ENCODE measurements at regions not wholly inside any gene's neighbourhood (a gene's known extent, or its start where the extent isn't known, plus 50 kb on each side); places are given as distances from the start of the nearest gene placed in this dataset.
"Not testable (repeated sequence)": the region's sequence is repeated elsewhere in the genome, so short reads cannot be mapped to it uniquely, and the experiment has no call there.

DNA sequence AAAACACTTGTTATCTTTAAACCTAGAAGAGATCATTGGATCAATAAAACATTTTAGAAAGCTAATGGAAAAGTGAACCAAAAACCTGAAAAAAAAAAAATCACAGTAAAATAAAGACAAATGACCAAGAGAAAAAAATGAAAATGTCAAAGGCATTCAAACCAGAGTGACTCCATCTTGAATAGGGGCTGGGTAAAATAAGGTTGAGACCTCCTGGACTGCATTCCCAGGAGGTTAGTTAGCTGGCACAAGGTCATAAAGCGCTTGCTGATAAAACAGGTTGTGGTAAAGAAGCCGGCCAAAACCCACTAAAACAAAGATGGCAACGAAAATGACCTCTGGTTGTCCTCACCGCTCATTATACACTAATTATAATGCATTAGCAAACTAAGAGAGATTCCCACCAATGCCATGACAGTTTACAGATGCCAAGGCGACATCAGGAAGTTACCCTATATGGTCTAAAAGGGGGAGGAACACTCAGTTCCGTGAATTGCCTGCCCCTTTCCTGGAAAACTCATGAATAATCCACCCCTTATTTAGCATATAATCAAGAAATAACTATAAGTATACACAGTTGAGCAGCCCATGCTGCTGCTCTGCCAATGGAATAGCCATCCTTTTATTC, 116.7 kb upstream of the NEK6 start:
- H3K9ac ChIP-seq (ENCODE audit: low read length), result no peak overlapping the region
- peaks cover 7% of the 10 kb centered on the region for H3K79me1 ChIP-seq (ENCODE audit: low read length)
- H3K27me3 ChIP-seq (ENCODE audit: insufficient read depth, low read length), result no peaks in the 10 kb centered on the region
- H3K4me2 ChIP-seq (ENCODE audit: low read length), result no peak overlapping the region
- H2BK5ac ChIP-seq (ENCODE audit: low read depth, low read length, poor library complexity), result no peak overlapping the region
- no peak overlapping the region for H3K23ac ChIP-seq (ENCODE audit: low read length)
- H4K12ac ChIP-seq (ENCODE audit: low read depth, low read length), result no peak overlapping the region
- no peak overlapping the region for H3K4me3 ChIP-seq (ENCODE audit: low read depth, low read length)
- H3K36me3 ChIP-seq (ENCODE audit: control insufficient read depth in 1 of 2, insufficient read depth in 2 of 2, low read length in 2 of 2), result no peaks in the 10 kb centered on the region
- H3K9me3 ChIP-seq (ENCODE audit: insufficient read depth, low read depth, low read length), result no peaks in the 10 kb centered on the region
- DNase-seq, result peak; percentile 54 to 74
- peaks cover 12 to 20% of the 10 kb centered on the region in 2 experiments for H3K4me1 ChIP-seq (ENCODE audit: control insufficient read depth in 1 of 2, insufficient read depth in 2 of 2, low read length in 2 of 2)
- no peak overlapping the region for H3K27ac ChIP-seq (ENCODE audit: low read depth, low read length)
- no peak overlapping the region for H4K91ac ChIP-seq (ENCODE audit: low read depth, low read length)
- H2BK12ac ChIP-seq (ENCODE audit: low read length), result no peak overlapping the region
- WGBS (ENCODE audit: extremely low coverage, insufficient coverage, insufficient read length), result no CpG with 5 or more reads among the region's 6 CpGs
- H4K8ac ChIP-seq (ENCODE audit: low read depth, low read length), result no peak overlapping the region
- H3K18ac ChIP-seq (ENCODE audit: low read length), result no peak overlapping the region
- no peak overlapping the region for H3K4ac ChIP-seq (ENCODE audit: low read depth, low read length)
- no peak overlapping the region for H2AK5ac ChIP-seq (ENCODE audit: low read length)
- H3K14ac ChIP-seq (ENCODE audit: low read length), result no peak overlapping the region
- peaks cover 2% of the 10 kb centered on the region for H3K79me2 ChIP-seq (ENCODE audit: control insufficient read depth, insufficient read depth, low read length, poor library complexity)
- H2AFZ ChIP-seq (ENCODE audit: insufficient read depth, low read length, poor library complexity), result no peak overlapping the region
- H2BK120ac ChIP-seq (ENCODE audit: insufficient read depth, low read length, poor library complexity), result no peak overlapping the region

DNA sequence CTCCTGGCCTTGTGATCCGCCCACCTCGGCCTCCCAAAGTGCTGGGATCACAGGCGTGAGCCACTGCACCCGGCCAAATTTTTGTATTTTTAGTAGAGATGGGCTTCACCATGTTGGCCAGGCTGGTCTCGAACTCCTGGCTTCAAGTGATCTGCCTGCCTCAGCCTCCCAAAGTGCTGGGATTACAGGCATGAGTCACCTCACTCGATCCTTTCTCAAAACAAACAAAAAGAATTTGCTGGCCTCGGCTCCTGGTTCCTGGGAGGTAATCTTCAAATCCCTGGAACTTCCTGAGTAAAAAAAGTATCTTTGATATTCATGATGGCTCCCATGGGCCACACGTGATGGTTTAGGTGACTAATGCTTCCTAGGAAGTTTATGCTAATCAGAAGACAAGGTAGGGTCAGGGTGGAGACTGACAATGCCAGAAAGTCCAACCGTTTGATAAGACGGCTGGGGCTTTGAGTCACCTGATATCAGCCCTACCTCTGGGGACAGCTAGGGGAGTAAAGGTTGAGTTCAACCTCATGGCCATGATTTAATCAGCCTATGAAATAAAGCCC, 113.1 kb upstream of the NEK6 start:
- H4K8ac ChIP-seq (ENCODE audit: low read depth, low read length); H3K4me3 ChIP-seq (ENCODE audit: low read depth, low read length); H3K4me2 ChIP-seq (ENCODE audit: low read length); H3K18ac ChIP-seq (ENCODE audit: low read length); H3K27me3 ChIP-seq (ENCODE audit: insufficient read depth, low read length); H3K23ac ChIP-seq (ENCODE audit: low read length); H3K9me3 ChIP-seq (ENCODE audit: insufficient read depth, low read depth, low read length); H3K27ac ChIP-seq (ENCODE audit: low read depth, low read length); H4K91ac ChIP-seq (ENCODE audit: low read depth, low read length); H4K12ac ChIP-seq (ENCODE audit: low read depth, low read length); H3K4ac ChIP-seq (ENCODE audit: low read depth, low read length); H3K36me3 ChIP-seq (ENCODE audit: control insufficient read depth in 1 of 2, insufficient read depth in 2 of 2, low read length in 2 of 2); H2AFZ ChIP-seq (ENCODE audit: insufficient read depth, low read length, poor library complexity); H3K4me1 ChIP-seq (ENCODE audit: control insufficient read depth in 1 of 2, insufficient read depth in 2 of 2, low read length in 2 of 2); H2BK12ac ChIP-seq (ENCODE audit: low read length); H2BK120ac ChIP-seq (ENCODE audit: insufficient read depth, low read length, poor library complexity); H3K79me2 ChIP-seq (ENCODE audit: control insufficient read depth, insufficient read depth, low read length, poor library complexity); H2BK5ac ChIP-seq (ENCODE audit: low read depth, low read length, poor library complexity); H3K9ac ChIP-seq (ENCODE audit: low read length); H3K79me1 ChIP-seq (ENCODE audit: low read length); H3K14ac ChIP-seq (ENCODE audit: low read length); H2AK5ac ChIP-seq (ENCODE audit: low read length): not testable (repeated sequence)
- peak; percentile 94 to 97 for DNase-seq
- WGBS (ENCODE audit: extremely low coverage, insufficient coverage, insufficient read length), result no CpG with 5 or more reads among the region's 10 CpGs

DNA sequence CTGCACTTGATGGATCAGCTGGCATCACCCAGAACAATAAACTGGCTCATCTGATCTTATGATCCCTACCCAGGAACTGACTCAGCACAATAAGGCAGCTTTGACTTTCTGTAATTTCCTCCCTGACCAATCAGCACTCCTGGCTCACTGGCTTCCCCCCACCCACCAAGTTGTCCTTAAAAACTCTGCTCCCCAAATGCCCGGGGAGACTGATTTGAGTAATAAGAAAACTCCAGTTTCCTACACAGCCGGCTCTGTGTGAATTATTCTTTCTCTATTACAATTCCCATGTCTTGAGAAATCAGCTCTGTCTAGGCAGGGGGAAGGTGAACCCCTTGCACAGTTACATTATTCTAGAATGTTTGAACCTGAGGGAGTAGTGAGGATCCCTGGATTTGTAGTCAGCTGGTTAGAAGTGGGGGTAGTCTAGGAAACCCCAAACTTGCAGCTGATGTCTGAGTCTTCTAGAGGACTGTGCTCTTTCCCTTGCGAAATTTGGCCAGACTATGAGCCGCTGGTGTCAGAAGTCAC, 111.7 kb upstream of the NEK6 start:
- no peak overlapping the region for H3K14ac ChIP-seq (ENCODE audit: low read length)
- no peak overlapping the region for H3K4me2 ChIP-seq (ENCODE audit: low read length)
- no peak overlapping the region for H3K9ac ChIP-seq (ENCODE audit: low read length)
- H3K9me3 ChIP-seq (ENCODE audit: insufficient read depth, low read depth, low read length), result no peaks in the 10 kb centered on the region
- H2BK120ac ChIP-seq (ENCODE audit: insufficient read depth, low read length, poor library complexity), result no peak overlapping the region
- H4K8ac ChIP-seq (ENCODE audit: low read depth, low read length), result no peak overlapping the region
- H3K23ac ChIP-seq (ENCODE audit: low read length), result no peak overlapping the region
- H3K36me3 ChIP-seq (ENCODE audit: control insufficient read depth in 1 of 2, insufficient read depth in 2 of 2, low read length in 2 of 2), result no peaks in the 10 kb centered on the region
- H2AFZ ChIP-seq (ENCODE audit: insufficient read depth, low read length, poor library complexity), result no peak overlapping the region
- no CpG with 5 or more reads among the region's 4 CpGs for WGBS (ENCODE audit: extremely low coverage, insufficient coverage, insufficient read length)
- DNase-seq, result no peak
- H3K27ac ChIP-seq (ENCODE audit: low read depth, low read length), result no peak overlapping the region
- H3K4ac ChIP-seq (ENCODE audit: low read depth, low read length), result no peak overlapping the region
- no peaks in the 10 kb centered on the region for H3K27me3 ChIP-seq (ENCODE audit: insufficient read depth, low read length)
- peaks cover 0 to 4% of the 10 kb centered on the region in 2 experiments for H3K4me1 ChIP-seq (ENCODE audit: control insufficient read depth in 1 of 2, insufficient read depth in 2 of 2, low read length in 2 of 2)
- H2BK12ac ChIP-seq (ENCODE audit: low read length), result no peak overlapping the region
- H2AK5ac ChIP-seq (ENCODE audit: low read length), result no peak overlapping the region
- H3K4me3 ChIP-seq (ENCODE audit: low read depth, low read length), result no peak overlapping the region
- no peak overlapping the region for H4K12ac ChIP-seq (ENCODE audit: low read depth, low read length)
- no peak overlapping the region for H3K18ac ChIP-seq (ENCODE audit: low read length)
- H3K79me2 ChIP-seq (ENCODE audit: control insufficient read depth, insufficient read depth, low read length, poor library complexity), result no peaks in the 10 kb centered on the region
- no peaks in the 10 kb centered on the region for H3K79me1 ChIP-seq (ENCODE audit: low read length)
- H2BK5ac ChIP-seq (ENCODE audit: low read depth, low read length, poor library complexity), result no peak overlapping the region
- no peak overlapping the region for H4K91ac ChIP-seq (ENCODE audit: low read depth, low read length)

GRCh38 chr9:124149992-124150391, 107.8 kb upstream of the NEK6 start:
- WGBS (ENCODE audit: extremely low coverage, insufficient coverage, insufficient read length), result no CpG with 5 or more reads among the region's 1 CpG
- Histone ChIP-seq H3K23ac (ENCODE audit: low read length) (no peak overlapping the region), H2BK5ac (ENCODE audit: low read depth, low read length, poor library complexity) (no peak overlapping the region), H4K91ac (ENCODE audit: low read depth, low read length) (no peak overlapping the region), H3K18ac (ENCODE audit: low read length) (no peak overlapping the region), H2BK120ac (ENCODE audit: insufficient read depth, low read length, poor library complexity) (no peak overlapping the region), H3K9ac (ENCODE audit: low read length) (no peak overlapping the region), H3K4me1 (ENCODE audit: control insufficient read depth in 1 of 2, insufficient read depth in 2 of 2, low read length in 2 of 2) (no peaks in the 10 kb centered on the region), H3K27ac (ENCODE audit: low read depth, low read length) (no peak overlapping the region), H3K9me3 (ENCODE audit: insufficient read depth, low read depth, low read length) (no peaks in the 10 kb centered on the region), H3K36me3 (ENCODE audit: control insufficient read depth in 1 of 2, insufficient read depth in 2 of 2, low read length in 2 of 2) (no peaks in the 10 kb centered on the region), H3K79me1 (ENCODE audit: low read length) (no peaks in the 10 kb centered on the region), H3K27me3 (ENCODE audit: insufficient read depth, low read length) (no peaks in the 10 kb centered on the region), H3K4ac (ENCODE audit: low read depth, low read length) (no peak overlapping the region), H2AK5ac (ENCODE audit: low read length) (no peak overlapping the region), H3K14ac (ENCODE audit: low read length) (no peak overlapping the region), H4K8ac (ENCODE audit: low read depth, low read length) (no peak overlapping the region), H4K12ac (ENCODE audit: low read depth, low read length) (no peak overlapping the region), H2BK12ac (ENCODE audit: low read length) (no peak overlapping the region), H2AFZ (ENCODE audit: insufficient read depth, low read length, poor library complexity) (no peak overlapping the region), H3K4me3 (ENCODE audit: low read depth, low read length) (no peak overlapping the region), H3K79me2 (ENCODE audit: control insufficient read depth, insufficient read depth, low read length, poor library complexity) (no peaks in the 10 kb centered on the region), H3K4me2 (ENCODE audit: low read length) (no peak overlapping the region)
- peak in 1 of 2 donors; percentile 32 for DNase-seq
